ENCODE measurements at regions not wholly inside any gene's neighbourhood (a gene's known extent, or its start where the extent isn't known, plus 50 kb on each side); places are given as distances from the start of the nearest gene placed in this dataset.
"Not testable (repeated sequence)": the region's sequence is repeated elsewhere in the genome, so short reads cannot be mapped to it uniquely, and the experiment has no call there.

DNA sequence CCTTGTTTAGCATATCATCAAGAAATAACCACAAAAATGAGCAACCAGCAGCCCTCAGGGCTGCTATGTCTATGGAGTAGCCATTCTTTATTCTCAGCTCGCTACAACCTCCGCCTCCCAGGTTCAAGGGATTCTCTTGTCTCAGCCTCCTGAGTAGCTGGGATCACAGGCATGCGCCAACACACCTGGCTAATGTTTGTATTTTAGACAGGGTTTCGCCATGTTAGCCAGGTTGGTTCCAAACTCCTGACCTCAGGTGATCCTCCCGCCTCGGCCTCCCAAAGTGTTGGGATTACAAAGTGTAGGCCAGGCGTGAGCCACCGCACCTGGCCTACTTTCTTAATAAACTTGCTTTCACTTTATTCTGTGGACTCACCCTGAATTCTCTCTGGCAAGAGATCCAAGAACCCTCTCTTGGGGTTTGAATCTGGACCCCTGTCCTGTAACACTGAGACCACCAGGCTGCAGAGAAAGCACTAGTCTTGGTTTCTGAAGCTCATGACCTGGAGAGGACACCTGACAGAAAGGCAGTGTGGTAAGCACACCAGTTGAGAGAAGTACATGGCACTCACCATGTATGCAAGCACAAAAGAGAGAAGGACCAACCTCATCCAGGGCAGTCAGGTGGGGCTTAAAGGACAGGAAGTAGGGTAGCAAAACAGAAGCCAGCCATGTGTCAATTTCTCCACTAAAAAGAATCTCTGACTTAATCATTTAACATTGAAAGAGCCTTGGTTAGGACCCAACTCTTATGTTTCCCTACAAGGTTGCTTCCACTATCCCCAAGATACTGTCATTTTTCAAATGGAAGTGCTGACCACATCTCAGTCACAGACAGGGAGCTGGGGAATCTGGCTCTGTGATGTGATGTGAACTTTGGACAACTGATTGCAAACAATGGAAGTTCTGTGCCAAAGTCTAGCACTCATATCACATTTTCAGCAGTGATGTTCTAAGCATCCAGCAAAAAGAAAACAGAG lies 97.4 kb upstream of the DST start:
- DNase-seq = no peak

DNA sequence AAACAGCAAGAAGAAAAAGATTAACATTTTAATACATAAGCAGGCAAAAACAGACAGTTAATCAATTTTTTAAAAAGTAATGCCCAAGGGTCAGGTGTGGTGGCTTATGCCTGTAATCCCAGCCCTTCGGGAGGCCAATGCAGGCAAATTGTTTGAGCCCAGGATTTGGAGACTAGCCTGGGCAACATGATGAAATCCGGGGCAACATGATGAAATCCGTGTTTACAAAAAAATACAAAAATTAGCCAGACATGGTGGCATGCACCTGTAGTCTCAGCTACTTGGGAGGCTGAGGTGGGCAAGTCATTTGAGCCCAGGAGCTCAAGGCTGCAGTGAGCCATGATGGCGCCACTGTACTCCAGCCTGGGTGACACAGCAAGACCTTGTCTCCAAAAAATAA lies 94.1 kb upstream of the DST start:
- DNase-seq = no peak

DNA sequence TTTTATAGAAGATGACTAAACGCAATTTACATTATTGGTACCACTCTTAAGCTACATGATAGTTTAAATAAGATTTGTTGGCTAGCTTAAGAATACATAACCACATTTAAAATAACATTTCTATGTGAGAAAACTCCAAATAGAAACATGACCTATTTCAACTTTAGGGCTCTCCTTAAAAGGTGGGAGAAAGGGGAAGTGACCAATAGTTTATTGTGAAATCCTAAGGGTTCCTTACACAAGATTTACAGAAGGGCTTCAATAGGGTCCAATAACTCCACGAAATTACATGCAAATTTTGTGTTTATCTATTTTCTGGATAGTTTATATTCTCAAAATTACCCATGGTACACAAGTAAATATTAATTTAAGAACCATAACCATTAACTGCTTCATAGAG lies 91.6 kb upstream of the DST start:
- DNase-seq = no peak

DNA sequence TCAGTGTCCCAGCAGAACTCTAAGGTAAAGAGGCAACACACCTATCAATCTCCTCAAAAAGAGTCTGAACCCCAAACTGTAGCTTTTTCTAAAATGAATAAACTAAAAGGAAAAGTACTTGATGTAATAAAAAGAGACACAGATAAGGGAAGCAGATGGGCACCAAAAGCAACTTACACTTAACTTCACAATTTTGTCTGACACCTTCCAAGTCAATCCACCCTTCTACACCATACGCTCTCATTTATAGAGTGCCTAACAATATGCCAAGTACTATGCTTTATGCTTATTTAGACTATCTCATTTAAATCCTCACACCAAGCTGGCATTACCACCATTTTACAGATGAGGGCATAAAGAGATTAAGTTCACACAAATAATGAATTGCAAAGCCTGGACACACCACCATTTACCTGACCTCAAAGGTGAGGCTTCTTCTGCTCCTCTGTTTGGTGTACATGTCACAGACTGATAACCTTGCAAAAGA lies 90.6 kb upstream of the DST start:
- no peak for DNase-seq

DNA sequence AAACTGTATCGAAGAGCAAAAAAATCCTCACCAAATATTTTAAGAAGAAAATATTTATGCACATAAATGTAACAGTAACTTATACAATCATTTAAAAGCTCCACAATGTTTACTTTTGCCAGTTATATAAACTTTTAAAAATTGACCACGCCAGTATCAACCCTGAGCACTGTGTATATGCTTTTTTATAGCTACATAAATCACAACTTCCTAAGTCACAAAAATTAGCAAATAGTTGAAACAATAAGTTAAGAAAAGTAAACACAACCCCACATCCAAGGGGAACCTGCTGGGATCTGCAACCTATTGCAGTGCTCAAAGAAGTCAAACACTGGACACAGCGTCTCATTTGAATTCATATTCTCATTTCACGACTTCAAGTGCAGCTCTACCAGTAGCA lies 89.8 kb upstream of the DST start:
- no peak for DNase-seq

DNA sequence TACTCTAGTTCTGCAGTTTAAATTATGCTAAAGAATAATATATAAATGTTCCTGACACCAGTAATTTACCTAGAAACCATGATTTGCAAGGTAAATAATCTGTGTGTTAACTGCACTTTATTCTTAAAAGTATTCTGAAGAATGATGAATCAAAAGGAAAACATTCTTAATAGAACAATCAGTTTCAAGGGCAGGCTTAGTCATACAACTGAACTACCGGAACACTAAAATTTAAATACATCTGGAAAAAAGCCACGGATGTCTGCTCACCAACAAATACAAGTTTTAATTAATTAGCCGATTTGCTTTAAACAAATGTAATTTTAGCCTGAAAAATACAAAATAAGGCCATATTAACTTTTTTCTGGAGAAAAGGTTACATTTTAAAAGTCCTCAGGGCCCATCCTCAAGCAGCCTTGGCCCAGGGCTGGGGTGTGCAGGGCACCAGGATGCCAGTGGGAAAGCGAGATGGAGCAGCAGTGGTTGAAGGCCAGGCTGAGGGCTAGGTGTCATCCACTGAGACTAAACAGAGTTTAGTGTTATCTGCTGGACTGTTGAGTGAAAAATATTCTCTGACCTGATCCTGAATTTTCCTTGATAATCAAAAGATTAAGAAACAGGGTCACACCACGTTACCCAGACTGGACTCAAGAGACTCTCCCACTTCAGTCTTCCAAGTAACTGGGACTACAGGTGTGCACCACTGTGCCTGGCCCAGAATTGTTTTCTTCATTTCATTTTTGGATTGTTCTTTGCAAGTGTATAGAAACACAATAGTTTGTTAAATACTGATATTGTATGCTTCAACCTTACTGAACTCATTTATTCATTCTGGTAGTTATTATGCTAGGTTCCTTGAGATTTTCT lies 88.2 kb upstream of the DST start:
- DNase-seq = no peak

DNA sequence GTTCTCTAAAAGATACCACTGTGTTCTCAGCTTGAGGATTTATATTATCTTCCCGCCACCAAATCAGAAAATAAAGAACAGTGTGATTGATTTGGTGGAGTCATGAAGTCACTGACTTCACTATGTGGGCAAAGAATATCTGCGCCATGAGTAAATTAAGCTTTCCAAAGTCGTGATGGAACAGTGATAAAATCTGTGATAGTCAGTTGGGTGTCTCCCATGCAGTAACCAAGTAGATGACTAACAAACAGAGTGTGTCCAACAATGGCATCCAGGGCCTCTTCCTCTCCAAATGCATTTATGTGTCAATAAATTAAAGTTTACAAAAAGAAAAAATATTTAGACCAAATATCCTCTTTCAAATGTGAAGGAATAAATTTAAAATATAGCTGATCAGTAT lies 87.0 kb upstream of the DST start:
- DNase-seq = no peak

DNA sequence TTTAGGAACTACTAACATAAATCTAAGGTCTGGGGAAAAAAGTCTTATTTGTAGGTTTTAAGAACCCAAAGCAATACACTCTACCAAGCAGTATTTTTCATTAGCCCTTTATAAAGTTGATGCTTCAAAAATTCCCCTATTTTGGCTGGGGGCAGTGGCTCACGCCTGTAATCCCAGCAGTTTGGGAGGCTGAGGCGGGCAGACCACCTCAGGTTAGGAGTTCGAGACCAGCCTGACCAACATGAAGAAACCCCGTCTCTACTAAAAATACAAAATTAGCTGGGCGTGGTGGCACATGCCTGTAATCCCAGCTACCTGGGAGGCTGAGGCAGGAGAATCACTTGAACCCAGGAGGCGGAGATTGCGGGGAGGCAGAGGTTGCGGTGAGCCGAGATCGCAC lies 86.5 kb upstream of the DST start:
- DNase-seq = not testable (repeated sequence)

DNA sequence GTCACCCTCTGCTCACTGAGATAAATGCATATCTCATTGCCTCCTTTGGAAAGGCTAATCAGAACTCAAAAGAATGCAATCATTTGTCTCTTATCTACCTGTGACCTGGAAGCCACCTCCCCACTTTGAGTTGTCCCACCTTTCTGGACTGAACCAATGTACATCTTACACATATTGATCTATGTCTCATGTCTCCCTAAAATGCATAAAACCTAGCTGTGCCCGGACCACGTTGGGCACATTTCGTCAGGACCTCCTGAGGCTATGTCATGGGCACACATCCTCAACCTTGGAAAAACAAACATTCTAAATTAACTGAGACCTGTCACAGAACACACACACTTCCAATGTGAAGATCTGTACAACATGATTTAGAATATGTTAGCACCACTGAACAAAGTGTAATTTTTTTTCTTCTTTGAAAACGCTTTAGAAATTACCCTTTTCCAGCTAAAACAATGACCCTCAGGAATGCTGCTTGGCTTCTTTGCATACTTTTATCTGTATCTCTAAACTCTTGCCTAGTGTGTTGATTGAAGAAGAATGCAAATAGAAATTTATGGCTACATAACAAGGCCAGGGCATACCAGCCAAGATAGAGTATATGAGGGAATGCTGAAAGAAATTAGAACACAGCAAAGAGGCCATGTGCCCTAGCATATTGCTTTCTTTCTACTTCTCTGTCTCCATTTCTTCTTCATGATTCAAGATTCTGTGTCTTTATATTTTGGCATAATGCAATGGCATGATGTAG lies 84.6 kb upstream of the DST start:
- no peak for DNase-seq

DNA sequence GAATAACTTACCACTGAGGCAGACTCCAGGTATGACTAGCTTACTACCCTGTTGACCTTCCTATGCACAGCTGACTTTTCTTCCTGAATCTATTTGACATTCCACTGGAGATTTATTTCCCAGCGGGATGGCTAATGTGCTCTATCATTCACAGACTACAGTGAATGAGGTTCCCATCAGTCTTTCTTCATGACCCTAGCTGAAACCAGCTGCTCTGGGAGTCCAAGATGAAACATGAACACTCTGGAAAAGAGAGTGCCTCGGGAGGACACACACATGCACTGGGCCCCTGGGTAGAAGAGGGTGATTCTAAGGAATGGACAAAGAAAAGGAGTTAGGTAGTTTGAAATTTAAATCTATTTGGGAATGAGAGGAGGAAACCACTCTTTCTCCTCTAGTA lies 82.6 kb upstream of the DST start:
- no peak for DNase-seq

DNA sequence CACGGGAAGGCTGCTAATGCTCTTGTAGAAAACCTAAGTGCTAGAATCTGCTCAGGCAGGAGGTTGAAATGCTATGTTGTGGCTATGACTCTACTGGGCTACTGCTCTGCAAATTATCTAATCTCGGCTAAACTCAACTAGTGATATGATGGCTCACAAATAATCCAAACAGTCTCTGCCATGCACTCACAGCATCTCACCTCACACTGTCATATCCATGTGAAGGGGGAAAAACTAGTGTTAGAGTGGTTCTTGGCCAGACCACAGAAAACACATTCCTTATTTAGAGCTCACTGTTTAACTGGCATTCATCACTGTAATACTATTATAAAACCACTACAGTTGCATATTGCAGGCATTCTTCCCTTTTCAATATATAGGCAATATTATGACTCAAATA lies 81.8 kb upstream of the DST start:
- DNase-seq = no peak

DNA sequence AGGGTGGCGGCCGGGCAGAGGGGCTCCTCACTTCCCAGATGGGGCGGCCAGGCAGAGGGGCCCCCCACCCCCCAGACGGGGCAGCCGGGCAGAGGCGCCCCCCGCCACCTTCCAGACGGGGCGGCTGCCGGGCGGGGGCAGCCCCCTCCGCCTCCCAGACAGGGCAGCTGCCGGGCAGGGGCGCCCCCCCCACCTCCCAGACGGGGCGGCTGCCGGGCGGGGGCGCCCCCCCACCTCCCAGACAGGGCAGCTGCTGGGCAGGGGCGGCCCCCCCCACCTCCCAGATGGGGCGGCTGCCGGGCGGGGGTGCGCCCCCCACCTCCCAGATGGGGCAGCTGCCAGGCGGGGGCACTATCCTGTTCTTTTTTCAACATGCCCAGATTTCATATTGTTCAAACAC lies 78.2 kb upstream of the DST start:
- no peak for DNase-seq

DNA sequence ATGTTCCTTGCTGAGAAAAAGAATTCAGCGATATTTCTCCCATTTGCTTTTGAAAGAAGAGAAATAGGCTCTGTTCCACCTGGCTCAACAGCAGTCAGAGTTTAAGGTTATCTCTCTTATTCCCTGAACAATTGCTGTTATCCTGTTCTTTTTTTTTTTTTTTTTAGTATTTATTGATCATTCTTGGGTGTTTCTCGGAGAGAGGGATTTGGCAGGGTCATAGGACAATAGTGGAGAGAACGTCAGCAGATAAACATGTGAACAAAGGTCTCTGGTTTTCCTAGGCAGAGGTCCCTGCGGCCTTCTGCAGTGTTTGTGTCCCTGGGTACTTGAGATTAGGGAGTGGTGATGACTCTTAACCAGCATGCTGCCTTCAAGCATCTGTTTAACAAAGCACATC lies 77.5 kb upstream of the DST start:
- DNase-seq = not testable (repeated sequence)

DNA sequence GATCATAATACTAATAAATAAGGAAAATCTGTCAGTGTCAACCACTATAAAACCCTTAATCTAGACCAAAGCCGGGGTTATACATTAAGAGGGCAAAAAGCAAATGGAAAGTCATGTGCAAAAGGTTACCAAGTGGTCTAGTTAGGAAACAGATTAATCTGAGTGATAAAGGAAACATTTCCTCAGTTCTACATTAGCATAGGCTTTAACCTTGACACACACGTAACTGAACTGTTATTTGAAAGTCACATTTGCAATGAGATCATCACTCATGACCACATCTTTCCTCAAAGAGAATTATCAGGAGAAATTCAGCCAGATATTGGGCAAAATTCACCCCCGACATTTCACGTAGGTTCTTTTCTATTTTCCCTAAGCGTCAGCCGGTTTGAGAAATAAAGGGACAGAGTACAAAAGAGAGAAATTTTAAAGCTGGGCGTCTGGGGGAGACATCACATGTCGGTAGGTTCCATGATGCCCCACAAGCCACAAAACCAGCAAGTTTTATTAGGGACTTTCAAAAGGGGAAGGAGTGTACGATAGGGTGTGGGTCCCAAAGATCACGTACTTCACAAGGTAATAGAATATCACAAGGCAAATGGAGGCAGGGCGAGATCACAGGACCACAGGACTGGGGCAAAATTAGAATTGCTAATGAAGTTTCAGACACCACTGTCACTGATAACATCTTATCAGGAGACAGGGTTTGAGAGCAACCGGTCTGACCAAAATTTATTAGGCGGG lies 76.8 kb upstream of the DST start:
- not testable (repeated sequence) for DNase-seq

DNA sequence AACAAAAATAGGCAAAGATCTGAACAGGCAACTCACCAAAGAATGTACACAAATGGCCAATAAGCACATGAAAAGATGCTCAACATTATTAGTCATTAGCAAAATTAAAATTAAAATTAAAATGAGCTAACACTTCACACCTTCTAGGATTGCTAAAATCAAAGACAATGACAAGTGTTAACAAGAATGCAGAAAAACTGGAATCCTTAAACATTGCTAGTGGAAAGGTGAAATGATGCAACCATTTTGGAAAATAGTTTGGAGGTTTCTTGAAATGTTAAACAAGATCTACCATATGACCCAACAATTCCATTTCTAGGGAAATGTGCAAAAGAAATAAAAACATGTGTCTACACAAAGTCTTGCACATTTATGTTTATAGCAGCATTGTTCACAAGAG lies 75.5 kb upstream of the DST start:
- DNase-seq = no peak

DNA sequence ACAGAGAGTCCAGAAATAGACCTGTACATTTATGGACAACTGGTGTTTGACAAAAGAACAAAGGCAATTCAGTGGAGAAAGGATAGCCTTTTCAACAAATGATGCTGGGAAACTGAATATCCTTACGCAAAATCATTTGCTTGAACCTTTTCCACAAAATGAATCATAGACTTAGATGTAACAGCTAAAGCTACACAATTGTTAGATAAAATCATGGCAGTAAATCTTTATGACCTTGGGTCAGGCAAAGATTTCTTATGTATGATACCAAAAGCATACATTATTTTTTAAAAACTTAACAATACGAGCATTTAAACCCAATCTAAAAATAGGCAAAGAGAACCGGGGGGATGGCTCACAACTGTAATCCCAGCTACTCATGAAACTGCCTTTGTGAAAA lies 73.5 kb upstream of the DST start:
- DNase-seq = no peak

DNA sequence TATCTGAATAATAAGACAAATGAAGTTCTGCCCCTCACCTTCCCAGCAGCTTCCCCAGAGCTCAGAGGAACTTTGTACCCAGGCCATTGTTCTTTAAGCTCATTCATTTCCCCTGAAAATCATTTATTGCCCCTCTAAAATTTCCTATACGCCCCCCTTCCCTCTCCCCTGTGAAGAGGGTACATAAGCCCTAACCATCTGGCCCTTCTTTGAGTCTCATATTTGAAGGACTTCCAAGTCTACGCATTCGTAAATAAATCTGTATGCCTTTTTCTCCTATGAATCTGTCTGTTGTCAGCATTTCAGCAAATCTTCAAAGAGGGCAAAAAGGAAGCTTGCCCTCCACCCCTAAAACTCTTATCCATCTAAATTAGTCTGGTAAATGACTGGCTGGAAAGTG lies 73.1 kb upstream of the DST start:
- no peak for DNase-seq

DNA sequence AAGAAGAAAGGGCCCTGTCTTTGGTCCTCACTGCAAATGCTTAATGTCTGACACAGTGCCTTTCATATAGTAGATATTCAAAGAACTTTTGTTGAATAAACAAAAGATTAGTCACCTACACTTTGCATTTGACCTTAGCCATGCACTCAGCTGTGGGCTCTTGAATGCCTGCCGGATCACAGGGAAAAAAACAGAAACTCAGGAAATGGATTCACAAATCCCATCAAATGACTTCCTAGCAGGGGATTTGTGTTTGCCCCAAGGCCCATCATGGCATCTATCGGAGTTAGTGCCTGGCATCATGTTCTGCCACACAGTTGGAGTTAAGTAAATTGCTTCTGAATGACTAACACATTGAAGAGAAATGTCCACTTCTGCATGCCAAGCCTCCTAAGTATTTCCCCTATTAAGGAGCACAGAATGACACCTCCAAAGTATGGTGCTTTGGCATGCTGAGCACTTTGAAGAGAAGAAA lies 72.3 kb upstream of the DST start:
- no peak for DNase-seq

DNA sequence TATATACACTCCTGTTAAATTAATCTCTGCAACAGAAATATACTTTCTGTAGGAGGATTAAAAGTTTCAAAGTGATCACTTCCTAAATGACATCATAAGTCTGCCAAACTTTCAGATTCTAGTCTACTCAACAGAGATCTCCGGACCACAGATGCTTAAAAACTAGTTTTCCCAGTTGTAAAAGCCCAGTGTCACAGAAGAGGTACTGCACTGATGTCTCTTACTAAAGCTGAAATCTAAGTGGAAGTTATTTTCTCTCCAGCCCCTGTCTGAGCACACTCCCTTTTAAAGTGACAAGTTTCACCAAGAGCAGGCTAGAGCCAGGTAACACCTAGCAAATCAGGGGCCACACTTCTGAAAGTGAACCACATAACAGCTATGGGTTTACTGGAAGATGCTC lies 71.6 kb upstream of the DST start:
- no peak for DNase-seq

DNA sequence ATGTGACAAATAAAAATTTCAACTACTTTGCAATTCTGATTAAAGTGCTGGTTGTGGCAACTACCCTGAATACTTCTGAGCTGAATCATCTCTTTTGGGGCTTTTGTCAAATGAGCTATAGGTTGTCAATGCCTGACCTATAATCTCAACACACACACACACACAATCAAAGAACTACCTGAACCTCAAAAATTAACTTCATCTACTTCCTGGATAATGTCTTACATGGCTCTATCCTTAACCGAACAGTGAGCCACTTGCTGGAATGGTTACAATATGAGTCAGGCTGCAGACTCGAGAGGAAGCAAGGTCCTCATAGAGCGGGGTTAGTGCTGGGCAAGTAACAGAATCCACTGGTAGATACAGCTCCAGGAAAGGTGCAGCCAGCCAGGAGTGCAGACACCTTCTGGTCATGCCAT lies 70.6 kb upstream of the DST start:
- DNase-seq = no peak

DNA sequence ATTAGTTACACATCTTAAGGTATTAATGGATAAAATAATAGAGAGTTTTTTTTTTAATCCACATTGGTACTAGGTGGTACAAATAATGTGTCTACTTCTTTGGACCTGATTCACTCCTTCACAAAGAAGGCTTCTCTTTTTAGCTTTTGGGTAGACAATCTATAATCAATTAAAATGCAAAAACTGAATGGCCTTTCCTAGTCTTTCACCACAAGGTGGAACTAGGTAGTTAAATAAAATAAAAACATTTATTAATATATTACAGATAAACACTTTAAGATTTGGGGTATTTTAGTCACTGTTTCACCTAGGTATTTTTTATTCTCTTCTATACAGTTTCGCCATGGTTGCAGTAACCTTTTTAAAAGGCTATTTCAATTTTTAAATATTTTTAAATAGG lies 68.3 kb upstream of the DST start:
- DNase-seq = no peak

DNA sequence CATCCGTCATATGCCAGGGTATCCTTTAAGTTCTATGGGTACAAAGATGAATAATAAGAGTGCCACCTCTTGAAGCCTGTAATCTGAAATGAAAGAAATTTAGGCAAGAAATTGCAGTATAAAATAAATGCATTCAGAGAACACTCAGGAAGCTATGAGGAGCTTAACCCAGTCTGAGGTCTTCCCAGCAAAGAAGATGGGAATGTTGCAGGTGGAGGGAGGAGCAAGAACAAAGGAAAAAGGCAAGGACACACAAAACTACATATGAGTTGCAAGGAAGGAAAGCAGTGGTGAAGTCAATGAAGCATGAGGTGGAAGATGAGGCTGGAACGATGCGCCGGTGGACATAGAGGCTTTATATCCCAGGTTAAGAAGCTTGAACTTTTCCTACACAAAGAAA lies 67.0 kb upstream of the DST start:
- no peak for DNase-seq

Data from stimulated activated CD8-positive, alpha-beta memory T cell treated with anti-CD3 and anti-CD28 coated beads, Interleukin-4, amount 100 ng/mL, for 48 hours (primary cell).